Activated CD4-positive, alpha-beta T cell treated with anti-CD3 and anti-CD28 coated beads for 24 hours (primary cell): ENCODE measurements at regions not wholly inside any gene's neighbourhood (a gene's known extent, or its start where the extent isn't known, plus 50 kb on each side); places are given as distances from the start of the nearest gene placed in this dataset.

ENCODE experiments used
- DNase-seq, 2 donors: peaks; one replicate each; pipeline ENCODE4 v3.0.0-alpha.2; 2020; ENCODE audit warnings: low read depth in 2 of 2

DNA sequence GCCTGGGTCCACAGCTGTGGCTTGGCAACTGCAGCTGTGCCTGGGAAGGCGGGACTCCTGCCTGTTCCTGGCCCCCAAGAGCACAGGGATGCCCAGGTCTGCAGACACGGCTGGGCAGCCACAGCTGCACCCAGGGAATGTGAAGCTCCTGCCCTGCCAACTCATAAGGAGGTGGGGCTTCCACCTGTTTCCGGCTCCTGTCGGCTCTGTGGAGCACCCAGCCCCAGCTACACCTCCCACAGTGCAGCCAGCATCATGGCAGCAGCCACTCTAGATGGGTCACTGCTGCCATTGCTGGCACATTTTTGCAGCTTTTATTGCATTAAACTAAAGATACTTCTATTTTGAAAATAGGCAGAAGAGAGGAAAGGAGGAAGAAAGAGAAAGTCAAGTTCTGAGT, 207.9 kb downstream of the SAMD5 start:
- no peak for DNase-seq

GRCh38 chr6:147717991-147718390, 209.5 kb downstream of the SAMD5 start:
- no peak for DNase-seq

GRCh38 chr6:147722158-147722557, 213.7 kb downstream of the SAMD5 start:
- DNase-seq: no peak

DNA sequence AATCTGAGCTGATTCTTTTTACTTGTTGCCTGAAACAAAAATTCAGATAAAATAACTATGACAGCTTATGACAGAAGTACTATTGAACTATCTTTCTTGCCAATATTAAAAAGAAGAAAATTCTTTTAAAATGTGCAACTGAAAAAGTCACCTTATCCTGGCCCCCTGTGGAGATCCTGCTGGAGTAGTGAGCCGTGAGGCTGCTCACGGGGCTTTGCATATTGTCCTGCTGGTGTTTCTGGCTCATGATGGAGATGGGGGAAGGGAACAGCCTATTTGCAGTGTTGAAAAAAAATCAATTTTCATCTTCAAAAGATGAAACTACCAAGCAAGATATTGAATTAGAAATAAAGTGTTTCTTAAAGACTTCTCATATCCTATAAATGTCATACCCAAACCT, 216.0 kb downstream of the SAMD5 start:
- DNase-seq: no peak

DNA sequence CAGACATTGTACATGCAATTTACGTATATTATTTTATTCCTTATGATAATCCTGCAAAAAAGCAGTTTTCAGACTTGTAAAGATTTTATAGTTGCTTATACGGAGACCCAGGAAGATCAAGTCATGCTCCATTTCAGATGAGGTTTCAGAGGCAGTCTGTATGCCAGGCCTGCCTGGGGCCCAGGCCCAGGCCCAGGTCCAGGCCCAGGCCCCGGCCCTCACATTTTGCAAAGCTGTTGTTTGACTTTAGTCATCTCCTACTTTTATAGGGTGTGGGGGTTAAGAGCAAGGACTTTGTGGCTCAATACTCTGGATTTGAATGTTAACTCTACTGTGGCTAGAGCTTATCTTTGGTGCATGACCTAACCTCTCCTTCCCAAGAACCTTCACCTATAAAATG, 217.9 kb downstream of the SAMD5 start:
- DNase-seq: no peak

DNA sequence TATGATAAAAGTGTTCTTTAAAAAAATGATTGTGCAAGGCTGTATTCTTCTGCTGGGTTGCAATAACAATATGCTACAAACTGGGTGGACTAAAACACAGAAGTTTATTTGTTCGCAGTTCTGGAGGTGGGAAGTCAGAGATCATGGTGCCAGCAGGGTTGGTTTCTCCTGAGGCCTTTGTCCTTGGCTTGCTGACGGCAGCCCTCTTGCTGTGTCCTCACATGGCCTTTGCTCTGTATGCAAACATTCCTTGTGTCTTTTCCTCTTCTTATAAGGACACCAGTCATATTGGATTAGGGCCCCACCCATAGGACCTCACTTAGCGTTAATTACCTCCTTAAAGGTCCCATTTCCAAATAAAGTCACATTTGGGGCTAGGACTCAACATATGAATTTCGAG, 220.4 kb downstream of the SAMD5 start:
- DNase-seq: no peak

GRCh38 chr6:147733686-147734085, 225.2 kb downstream of the SAMD5 start:
- no peak for DNase-seq

DNA sequence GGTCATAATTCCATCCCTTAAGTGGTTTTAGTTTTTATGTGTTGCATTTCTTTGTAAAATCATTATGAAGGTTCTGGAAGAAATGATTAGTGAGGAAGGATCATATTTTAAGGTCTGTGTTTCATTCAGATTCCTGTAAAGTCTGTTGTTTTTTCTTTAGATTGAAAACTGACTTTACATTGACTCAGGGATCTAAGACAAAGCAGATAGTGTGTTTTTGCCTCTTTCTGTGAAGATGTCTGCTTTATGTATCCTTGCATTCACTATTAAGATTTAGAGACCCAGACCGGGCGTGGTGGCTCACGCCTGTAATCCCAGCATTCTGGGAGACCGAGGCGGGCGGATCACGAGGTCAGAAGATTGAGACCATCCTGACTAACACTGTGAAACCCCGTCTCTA, 225.7 kb downstream of the SAMD5 start:
- DNase-seq: no peak

DNA sequence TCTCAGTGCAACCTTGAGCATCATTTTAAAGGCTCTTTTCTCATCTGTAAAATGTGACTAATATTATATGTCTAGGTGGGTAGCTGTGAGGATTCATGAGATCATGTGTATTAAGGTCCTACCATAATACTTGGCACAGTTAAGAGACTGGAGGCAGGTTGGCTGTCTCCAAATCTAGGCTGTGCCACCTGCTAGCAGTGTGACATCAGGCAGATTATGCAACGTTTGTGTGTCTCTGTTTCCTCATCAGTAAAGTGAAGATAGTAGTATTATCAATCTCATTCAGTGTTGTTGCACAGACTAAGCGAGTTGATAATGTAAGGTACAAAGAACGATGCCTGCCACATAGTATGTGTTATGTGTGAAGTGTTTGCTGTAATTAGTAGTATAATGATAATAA, 227.4 kb downstream of the SAMD5 start:
- DNase-seq: no peak

- DNase-seq: no peak
Measured at GRCh38 chr6:147737115-147737514, 228.6 kb downstream of the SAMD5 start.

- no peak for DNase-seq
Measured at GRCh38 chr6:147738099-147738498, 229.6 kb downstream of the SAMD5 start.

- no peak for DNase-seq
Measured at GRCh38 chr6:147738516-147739162, 230.1 kb downstream of the SAMD5 start.

DNA sequence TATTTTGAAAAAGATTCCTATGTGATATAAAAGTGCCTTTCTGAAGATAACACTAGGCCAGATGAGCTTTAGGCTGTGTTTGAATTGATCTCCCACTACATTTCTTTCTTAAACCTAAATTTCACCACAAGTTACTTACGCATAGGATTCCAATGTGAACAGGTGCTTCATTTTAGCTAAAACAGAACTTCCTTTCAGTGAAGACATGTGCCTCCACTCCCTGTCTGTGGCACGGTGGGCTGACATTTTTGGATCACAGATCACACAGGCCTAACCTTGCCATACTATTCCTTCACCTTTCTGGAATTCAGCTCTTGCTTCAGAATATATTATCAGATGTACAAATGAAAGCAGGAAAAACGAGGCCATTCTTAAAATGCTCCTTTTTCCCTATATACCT, 231.8 kb downstream of the SAMD5 start:
- no peak for DNase-seq

- no peak for DNase-seq
Measured at GRCh38 chr6:147740916-147741315, 232.4 kb downstream of the SAMD5 start.

- no peak for DNase-seq
Measured at GRCh38 chr6:147741389-147741788, 232.9 kb downstream of the SAMD5 start.

DNA sequence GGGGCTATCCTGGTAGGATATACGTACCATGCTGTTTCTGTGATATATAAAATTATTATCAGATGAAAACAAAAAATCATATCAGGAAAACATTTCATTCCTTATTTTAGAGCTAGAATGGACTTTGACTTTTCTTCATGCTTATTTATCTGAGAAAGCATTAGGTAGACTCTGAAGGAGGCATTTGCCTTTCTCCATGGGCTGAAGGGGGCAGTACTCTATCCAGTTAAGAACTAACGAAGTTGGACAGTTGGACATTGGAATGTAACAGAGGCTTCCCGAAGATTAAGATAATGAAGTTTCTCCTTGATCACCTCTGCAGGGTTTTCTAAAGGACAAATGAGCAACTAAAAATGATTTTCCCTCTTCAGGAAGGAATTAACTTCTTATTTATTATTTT, 233.9 kb downstream of the SAMD5 start:
- no peak for DNase-seq

- no peak for DNase-seq
Measured at GRCh38 chr6:147744012-147744411, 235.5 kb downstream of the SAMD5 start.

DNA sequence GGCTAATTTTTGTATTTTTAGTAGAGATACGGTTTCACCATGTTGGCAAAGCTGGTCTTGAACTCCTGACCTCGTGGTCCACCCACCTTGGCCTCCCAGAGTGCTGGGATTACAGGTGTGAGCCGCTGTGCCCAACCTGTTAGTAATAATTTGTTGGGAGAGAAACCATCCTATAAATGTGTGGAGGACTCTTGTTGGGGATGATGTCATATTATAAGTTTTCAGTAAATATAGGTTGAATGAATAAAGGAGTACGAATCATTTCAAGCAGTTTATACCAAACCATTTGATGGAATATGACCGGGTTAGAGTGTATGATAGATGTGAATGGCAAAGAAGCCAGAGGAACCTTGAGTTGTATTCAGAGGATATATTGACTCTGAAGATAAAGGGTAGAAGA, 240.8 kb downstream of the SAMD5 start:
- DNase-seq: no peak

- no peak for DNase-seq
Measured at GRCh38 chr6:147750413-147750812, 241.9 kb downstream of the SAMD5 start.

- no peak for DNase-seq
Measured at GRCh38 chr6:147751232-147751631, 242.7 kb downstream of the SAMD5 start.

DNA sequence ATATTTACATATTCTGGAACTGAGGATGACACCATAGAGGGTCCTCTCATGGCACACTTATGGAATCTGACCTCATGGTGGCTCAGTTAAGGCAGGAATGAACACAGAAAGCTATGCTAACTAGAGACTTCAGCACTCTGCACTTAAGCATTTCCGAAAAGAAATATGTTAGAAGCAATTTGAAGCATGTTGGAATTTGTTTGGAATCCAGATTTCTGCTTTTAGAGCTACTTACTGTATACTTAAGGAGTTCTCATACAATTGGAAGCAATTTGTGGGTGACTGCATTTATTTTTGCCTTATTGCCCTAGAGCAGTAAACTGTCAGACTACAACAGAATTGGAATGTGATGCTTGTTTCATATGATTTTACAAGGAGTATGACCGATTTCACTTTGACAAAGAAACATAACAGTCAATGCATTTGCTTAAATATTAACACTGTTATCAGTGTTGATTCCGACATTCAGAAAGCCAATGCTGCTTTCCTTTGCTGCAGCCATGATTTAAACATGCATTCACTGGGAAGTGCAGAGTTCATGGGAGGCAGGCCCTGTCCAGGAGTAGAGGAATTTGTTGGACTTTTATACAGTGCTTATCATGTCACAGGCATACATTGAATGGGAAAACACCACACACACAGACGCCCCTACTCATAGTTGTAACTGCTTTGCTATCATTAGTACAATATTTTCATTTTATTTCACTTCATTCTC, 244.4 kb downstream of the SAMD5 start:
- DNase-seq: no peak

DNA sequence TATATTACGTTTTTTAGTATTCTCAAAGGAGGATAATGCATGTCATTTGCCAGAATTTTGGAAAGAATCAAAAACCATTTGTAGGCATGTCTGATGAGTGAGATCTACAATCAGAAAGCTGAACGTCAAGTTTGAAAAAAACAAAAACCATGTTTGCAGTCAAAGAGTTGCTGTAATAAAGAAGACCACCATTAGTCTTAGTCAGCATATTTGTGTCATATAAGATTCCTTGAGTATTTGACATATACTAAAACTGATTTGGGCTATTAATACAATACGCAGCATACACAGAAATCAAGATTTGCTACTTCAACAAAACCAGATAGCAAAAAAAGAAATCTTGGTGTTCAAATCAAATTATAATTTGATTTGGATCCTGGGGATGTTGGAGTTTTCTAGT, 247.5 kb downstream of the SAMD5 start:
- no peak for DNase-seq

DNA sequence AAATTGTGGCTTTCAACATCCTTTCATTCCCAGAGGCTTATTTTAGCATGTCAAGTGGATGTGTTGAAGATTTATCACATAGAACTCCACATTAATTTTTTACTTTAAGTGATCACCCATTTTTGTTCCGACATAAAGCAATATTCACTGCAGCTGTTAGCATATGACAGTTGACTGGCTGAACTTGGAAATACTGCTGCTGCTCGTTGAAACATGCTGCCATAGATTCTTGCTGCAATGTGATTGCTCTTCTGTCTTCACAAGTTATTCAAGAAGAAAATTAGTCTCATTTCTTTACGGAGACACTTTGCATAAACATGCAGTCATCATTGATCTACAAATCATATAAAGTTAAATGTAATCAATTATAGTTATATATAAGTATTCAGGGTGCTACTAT, 248.4 kb downstream of the SAMD5 start:
- DNase-seq: no peak

GRCh38 chr6:147757291-147757690, 248.8 kb downstream of the SAMD5 start:
- DNase-seq: no peak
